GM19463 (cell line): ENCODE measurements at regions not wholly inside any gene's neighbourhood (a gene's known extent, or its start where the extent isn't known, plus 50 kb on each side); places are given as distances from the start of the nearest gene placed in this dataset.

Experiments used
- ATAC-seq: cut with Tn5 transposase; IDR thresholded peaks from one replicate; pipeline ENCODE4 v1.9.1; 2021; ENCODE audit warnings: mild to moderate bottlenecking, moderate library complexity; ENCODE audit not compliant: unreplicated experiment

GRCh38 chr14:38850664-38851063 is 252.4 kb downstream of the SEC23A start:
- no peak for ATAC-seq

GRCh38 chr14:38848243-38848935 is 254.6 kb downstream of the SEC23A start:
- ATAC-seq: no peak

- ATAC-seq: no peak
Observed at GRCh38 chr14:38847161-38847560, 255.9 kb downstream of the SEC23A start.

- no peak for ATAC-seq
Observed at GRCh38 chr14:38839694-38840365, 263.2 kb downstream of the SEC23A start.

GRCh38 chr14:38838979-38839323 is 264.1 kb downstream of the SEC23A start:
- ATAC-seq: no peak

- no peak for ATAC-seq
Observed at GRCh38 chr14:38838049-38838978, 264.7 kb downstream of the SEC23A start.

GRCh38 chr14:38837343-38838048 is 265.5 kb downstream of the SEC23A start:
- ATAC-seq: no peak

GRCh38 chr14:38836539-38836938 is 266.5 kb downstream of the SEC23A start:
- no peak for ATAC-seq

GRCh38 chr14:38835874-38836273 is 267.2 kb downstream of the SEC23A start:
- ATAC-seq: no peak

- ATAC-seq: no peak
Observed at GRCh38 chr14:38828183-38828827, 274.7 kb downstream of the SEC23A start.

- ATAC-seq: no peak
Observed at GRCh38 chr14:38824706-38825105, 278.3 kb downstream of the SEC23A start.

- no peak for ATAC-seq
Observed at GRCh38 chr14:38818555-38818954, 284.5 kb downstream of the SEC23A start.

- ATAC-seq: no peak
Observed at GRCh38 chr14:38808734-38809455, 294.1 kb downstream of the SEC23A start.

- no peak for ATAC-seq
Observed at GRCh38 chr14:38799671-38800070, 303.4 kb downstream of the SEC23A start.

- no peak for ATAC-seq
Observed at GRCh38 chr14:38794677-38795076, 308.4 kb downstream of the SEC23A start.

- no peak for ATAC-seq
Observed at GRCh38 chr14:38791862-38792261, 311.2 kb downstream of the SEC23A start.

- ATAC-seq: no peak
Observed at GRCh38 chr14:38790916-38791315, 312.1 kb downstream of the SEC23A start.

- no peak for ATAC-seq
Observed at GRCh38 chr14:38789805-38790204, 313.2 kb downstream of the SEC23A start.

GRCh38 chr14:38788060-38788459 is 315.0 kb downstream of the SEC23A start:
- no peak for ATAC-seq

GRCh38 chr14:38786921-38787320 is 316.1 kb downstream of the SEC23A start:
- no peak for ATAC-seq
